ENCODE measurements at regions not wholly inside any gene's neighbourhood (a gene's known extent, or its start where the extent isn't known, plus 50 kb on each side); places are given as distances from the start of the nearest gene placed in this dataset.

DNA sequence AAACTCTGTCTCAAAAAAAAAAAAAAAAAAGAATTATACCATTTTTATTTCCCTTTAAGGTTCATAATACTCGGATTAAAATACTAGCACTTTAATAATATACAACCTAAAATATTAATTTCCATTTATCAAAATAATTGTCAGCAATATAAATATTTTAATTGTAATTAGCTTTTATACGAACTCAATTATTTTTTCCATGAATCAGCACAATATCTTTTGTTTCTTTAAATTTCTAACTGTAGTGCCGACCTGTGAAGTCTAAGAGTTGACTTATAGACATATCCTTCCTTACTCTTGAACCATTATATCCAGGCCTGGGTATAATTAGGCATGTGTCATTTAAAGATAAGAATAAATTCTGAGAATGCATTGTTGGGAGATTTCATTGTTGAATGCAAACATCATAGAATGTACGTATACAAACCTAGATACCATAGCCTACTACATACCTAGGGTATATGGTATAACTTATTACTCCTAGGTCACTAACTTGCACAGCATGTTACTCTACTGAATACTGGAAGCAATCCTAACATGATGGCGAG is 996.7 kb upstream of the TMPRSS15 start:
- Histone ChIP-seq H3K27me3 (no peaks in the 10 kb centered on the region), H3K27ac (no peak overlapping the region), H3K9me3 (no peaks in the 10 kb centered on the region), H3K4me3 (no peak overlapping the region), H3K4me1 (no peaks in the 10 kb centered on the region), H3K36me3 (no peaks in the 10 kb centered on the region)
- TF ChIP-seq CTCF (IDR thresholded peaks at IDR 0.05), result no peak
- intact Hi-C loops (cut with DNase I), result no loop called here
- ATAC-seq, result no peak
- DNase-seq, result no peak

DNA sequence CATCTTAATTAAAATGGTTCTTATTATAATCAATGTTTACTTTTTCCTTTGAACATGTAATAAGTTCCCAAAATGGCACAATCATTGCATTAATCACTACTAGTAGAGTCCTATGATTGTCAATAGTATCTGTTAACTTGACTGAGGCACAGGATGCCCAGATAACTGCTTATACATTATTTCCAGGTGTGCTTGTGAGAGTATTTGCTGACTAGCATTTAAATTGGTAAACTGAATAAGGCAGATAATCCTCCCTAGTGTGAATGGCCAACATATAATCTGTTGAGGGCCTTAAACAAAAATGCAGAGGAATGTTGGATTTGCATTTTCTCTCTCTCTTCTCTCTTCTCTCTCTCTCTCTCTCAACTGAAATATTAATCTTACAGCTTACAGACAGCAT is 999.3 kb upstream of the TMPRSS15 start:
- H3K27me3 ChIP-seq, result no peaks in the 10 kb centered on the region
- intact Hi-C loops (cut with DNase I), result no loop called here
- no peak for DNase-seq
- no peak overlapping the region for H3K27ac ChIP-seq
- no peaks in the 10 kb centered on the region for H3K4me1 ChIP-seq
- no peaks in the 10 kb centered on the region for H3K9me3 ChIP-seq
- H3K4me3 ChIP-seq, result no peak overlapping the region
- ATAC-seq, result no peak
- no peaks in the 10 kb centered on the region for H3K36me3 ChIP-seq
- TF ChIP-seq CTCF (IDR thresholded peaks at IDR 0.05), result no peak

- H3K27ac ChIP-seq, result no peak overlapping the region
- intact Hi-C loops (cut with DNase I), result no loop called here
- H3K9me3 ChIP-seq, result no peaks in the 10 kb centered on the region
- H3K4me3 ChIP-seq, result no peak overlapping the region
- no peaks in the 10 kb centered on the region for H3K27me3 ChIP-seq
- ATAC-seq (no peak), DNase-seq (no peak)
- no peak for TF ChIP-seq CTCF (IDR thresholded peaks at IDR 0.05)
- H3K4me1 ChIP-seq, result no peaks in the 10 kb centered on the region
- H3K36me3 ChIP-seq, result no peaks in the 10 kb centered on the region
These were observed 1001.7 kb upstream of the TMPRSS15 start for GRCh38 chr21:19405326-19405725.

DNA sequence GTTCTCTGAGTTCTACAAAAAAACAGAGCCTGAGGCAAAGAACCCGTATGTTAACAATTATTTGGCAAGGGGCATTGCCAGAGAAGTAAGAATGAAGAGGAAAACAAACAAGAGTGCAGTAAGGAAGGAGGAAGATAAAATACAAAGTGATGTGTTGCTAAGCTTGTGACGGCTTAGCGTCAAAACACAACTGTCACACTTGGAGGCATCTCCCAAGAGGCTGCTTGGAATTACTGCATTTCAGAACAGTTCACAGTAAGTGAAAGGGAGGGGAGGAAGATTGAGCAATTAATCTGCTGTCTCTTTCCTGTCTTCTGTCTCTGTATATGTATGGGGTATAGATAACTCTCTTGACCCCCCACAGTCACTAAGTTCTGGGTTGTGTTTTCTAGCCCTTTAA is 1017.0 kb upstream of the TMPRSS15 start:
- Histone ChIP-seq H3K36me3 (no peaks in the 10 kb centered on the region), H3K27ac (no peak overlapping the region), H3K4me1 (no peaks in the 10 kb centered on the region), H3K27me3 (no peaks in the 10 kb centered on the region), H3K9me3 (peaks cover 6% of the 10 kb centered on the region), H3K4me3 (no peak overlapping the region)
- no peak for TF ChIP-seq CTCF (IDR thresholded peaks at IDR 0.05)
- ATAC-seq (no peak), DNase-seq (no peak)
- intact Hi-C loops (cut with DNase I), result no loop called here

GRCh38 chr21:19433623-19434022 is 1030.0 kb upstream of the TMPRSS15 start:
- H3K27me3 ChIP-seq, result no peaks in the 10 kb centered on the region
- intact Hi-C loops (cut with DNase I), result no loop called here

More at GRCh38 chr21:19433623-19434022, 1030.0 kb upstream of the TMPRSS15 start:
- Histone ChIP-seq H3K27ac (no peak overlapping the region), H3K4me3 (no peak overlapping the region), H3K9me3 (no peaks in the 10 kb centered on the region), H3K36me3 (no peaks in the 10 kb centered on the region), H3K4me1 (no peaks in the 10 kb centered on the region)
- DNase-seq, result no peak
- ATAC-seq, result no peak
- TF ChIP-seq CTCF (IDR thresholded peaks at IDR 0.05), result no peak
